RWPE1 (cell line): ENCODE measurements at regions not wholly inside any gene's neighbourhood (a gene's known extent, or its start where the extent isn't known, plus 50 kb on each side); places are given as distances from the start of the nearest gene placed in this dataset.

ENCODE experiments used
- CTCF ChIA-PET: fragments of 350-600 bp; sonication (Branson Sonifier 250); formaldehyde crosslinking; extraction: SDS; loops from one replicate; lab custom pipeline; 2021; lab: Yijun Ruan, JAX
- POLR2A ChIA-PET: fragments of 400-600 bp; formaldehyde crosslinking; extraction: SDS; loops from one replicate; lab custom pipeline; 2020; ENCODE audit warnings: antibody characterized with exemption; ENCODE audit not compliant: low non-redundant PET; lab: Yijun Ruan, JAX
- DNase-seq: peaks from one replicate; pipeline ENCODE4 v3.0.0; 2012; ENCODE audit warnings: low spot score
- H3K27ac ChIP-seq: fragments of 450-650 bp; 2 replicates; pipeline ENCODE4 v1.5.1; 2017
- CTCF ChIP-seq: fragments of 450-650 bp; conservative IDR thresholded peaks from 2 replicates; pipeline ENCODE4 v1.5.1; 2017; ENCODE audit warnings: low read depth, mild to moderate bottlenecking

GRCh38 chr18:11521853-11522252 is 87.5 kb upstream of the SLC35G4 start:
- no peak for TF ChIP-seq CTCF
- ChIA-PET POLR2A (no interaction called here), CTCF (no interaction called here)
- no peak for DNase-seq
- no peak overlapping the region for H3K27ac ChIP-seq

- POLR2A ChIA-PET = no interaction called here
- no peak overlapping the region for H3K27ac ChIP-seq
- no peak for DNase-seq
- CTCF ChIA-PET = interaction anchor here (3.1 kb wide), 1 partner anchor 210 kb away, joined by 29 read pairs; no protein-coding TSS in a partner anchor
- TF ChIP-seq CTCF = no peak
These were observed 88.9 kb upstream of the SLC35G4 start for GRCh38 chr18:11520536-11520935.

GRCh38 chr18:11518788-11519685 is 90.4 kb upstream of the SLC35G4 start:
- peak; percentile 65 for DNase-seq
- ChIA-PET CTCF (interaction anchor here (0.5 to 3.1 kb wide), 12 partner anchors 13 to 1112 kb away, joined by 3 to 29 read pairs (median 4); no protein-coding TSS in a partner anchor), POLR2A (no interaction called here)
- TF ChIP-seq CTCF = peak; percentile 61
- H3K27ac ChIP-seq = no peak overlapping the region

GRCh38 chr18:11517704-11518103 is 91.7 kb upstream of the SLC35G4 start:
- CTCF ChIA-PET = interaction anchor here (3.1 kb wide), 1 partner anchor 207 kb away, joined by 29 read pairs; no protein-coding TSS in a partner anchor
- POLR2A ChIA-PET = no interaction called here
- DNase-seq = no peak
- no peak for TF ChIP-seq CTCF
- no peak overlapping the region for H3K27ac ChIP-seq

GRCh38 chr18:11516751-11517503 is 92.5 kb upstream of the SLC35G4 start:
- TF ChIP-seq CTCF = no peak
- H3K27ac ChIP-seq = no peak overlapping the region
- CTCF ChIA-PET = no interaction called here
- DNase-seq = no peak
- POLR2A ChIA-PET = no interaction called here

GRCh38 chr18:11514267-11514666 is 95.1 kb upstream of the SLC35G4 start:
- CTCF ChIA-PET = interaction anchor here (0.7 kb wide), 1 partner anchor 353 kb away, joined by 4 read pairs; no protein-coding TSS in a partner anchor
- no peak for DNase-seq
- no peak for TF ChIP-seq CTCF
- POLR2A ChIA-PET = no interaction called here
- H3K27ac ChIP-seq = no peak overlapping the region
